IMR-90 (cell line): ENCODE measurements at regions not wholly inside any gene's neighbourhood (a gene's known extent, or its start where the extent isn't known, plus 50 kb on each side); places are given as distances from the start of the nearest gene placed in this dataset.

ENCODE experiments used
- ATAC-seq: fragments of 200-7000 bp; cut with Tn5 transposase; 2 replicates; pipeline ENCODE4 v1.9.1; 2020; ENCODE audit warnings: low read depth, mild to moderate bottlenecking, moderate library complexity
- BruUV-seq: library from RNA; stranded (reverse); fragments of 400-500 nt; replicated peaks from 2 replicates; lab custom pipeline; 2021; lab: Mats Ljungman, UMichigan
- CTCF ChIA-PET: fragments of 300-600 bp; formaldehyde crosslinking; extraction: SDS; loops from one replicate; lab custom pipeline; 2021; ENCODE audit warnings: antibody characterized with exemption; lab: Yijun Ruan, JAX
- POLR2A ChIA-PET: fragments of 300-600 bp; sonication (Branson Sonifier 250); formaldehyde crosslinking; loops from one replicate; lab custom pipeline; 2022; ENCODE audit warnings: antibody characterized with exemption; ENCODE audit not compliant: unreplicated experiment; lab: Charles Lee
- DNase-seq: peaks from one replicate; pipeline ENCODE4 v3.0.0; 2013
- H2AFZ ChIP-seq: replicated peaks from 2 replicates; pipeline ENCODE3; 2013; ENCODE audit warnings: low read length, mild to moderate bottlenecking; ENCODE audit not compliant: poor library complexity
- H2AK5ac ChIP-seq: 2 replicates; pipeline ENCODE4 v1.6.1; 2013; ENCODE audit warnings: low read depth, low read length, inconsistent platforms
- H2AK9ac ChIP-seq: replicated peaks from 2 replicates; pipeline ENCODE3; 2013; ENCODE audit warnings: mild to moderate bottlenecking, low read depth, low read length, moderate library complexity; ENCODE audit not compliant: poor library complexity
- H2BK120ac ChIP-seq: 2 replicates; pipeline ENCODE4 v1.6.1; 2013; ENCODE audit warnings: low read depth, low read length, inconsistent platforms
- H2BK15ac ChIP-seq: 3 replicates; pipeline ENCODE4 v1.6.1; 2013; ENCODE audit warnings: low read depth, low read length, inconsistent platforms
- H2BK20ac ChIP-seq: 2 replicates; pipeline ENCODE4 v1.6.1; 2013; ENCODE audit warnings: low read depth, mild to moderate bottlenecking, inconsistent platforms, low read length, moderate library complexity
- H2BK5ac ChIP-seq: 2 replicates; pipeline ENCODE4 v1.6.1; 2013; ENCODE audit warnings: mild to moderate bottlenecking, low read depth, low read length, inconsistent platforms; ENCODE audit not compliant: poor library complexity, severe bottlenecking
- H3K14ac ChIP-seq: replicated peaks from 2 replicates; pipeline ENCODE4 v1.6.1; 2013; ENCODE audit warnings: low read depth, low read length, inconsistent platforms
- H3K18ac ChIP-seq: 2 replicates; pipeline ENCODE4 v1.6.1; 2013; ENCODE audit warnings: low read depth, low read length, control low read depth
- H3K23ac ChIP-seq: 2 replicates; pipeline ENCODE4 v1.6.1; 2013; ENCODE audit warnings: low read depth, low read length, inconsistent platforms
- H3K27ac ChIP-seq: 2 replicates; pipeline ENCODE4 v1.5.1; 2013; ENCODE audit warnings: mild to moderate bottlenecking, control low read depth, low read length; ENCODE audit not compliant: insufficient read depth
- H3K27me3 ChIP-seq: 2 replicates; pipeline ENCODE4 v1.6.1; 2013; ENCODE audit warnings: low read length; ENCODE audit not compliant: control insufficient read depth, insufficient read depth
- H3K36me3 ChIP-seq: 2 replicates; pipeline ENCODE4 v1.6.1; 2013; ENCODE audit warnings: low read length, mixed read lengths; ENCODE audit not compliant: control insufficient read depth, insufficient read depth
- H3K4ac ChIP-seq: 2 replicates; pipeline ENCODE4 v1.6.1; 2013; ENCODE audit warnings: low read depth, low read length, inconsistent platforms
- H3K4me1 ChIP-seq: 2 replicates; pipeline ENCODE4 v1.6.1; 2013; ENCODE audit warnings: low read length, mixed read lengths; ENCODE audit not compliant: control insufficient read depth, insufficient read depth
- H3K4me2 ChIP-seq: 2 replicates; pipeline ENCODE4 v1.6.1; 2013; ENCODE audit warnings: low read depth, mild to moderate bottlenecking, control low read depth, low read length, moderate library complexity
- H3K4me3 ChIP-seq: 2 replicates; pipeline ENCODE4 v1.5.1; 2013; ENCODE audit warnings: low read depth, mild to moderate bottlenecking, control low read depth, low read length, moderate library complexity; ENCODE audit not compliant: insufficient read depth
- H3K56ac ChIP-seq: 2 replicates; pipeline ENCODE4 v1.6.1; 2013; ENCODE audit warnings: low read length, inconsistent platforms; ENCODE audit not compliant: insufficient read depth; ENCODE audit errors: extremely low read depth
- H3K79me1 ChIP-seq, 2 experiments: 2 replicates each; pipeline ENCODE4 v1.6.1; 2013; ENCODE audit warnings: low read length in 2 of 2, inconsistent platforms in 1 of 2, low read depth in 1 of 2
- H3K9ac ChIP-seq: 2 replicates; pipeline ENCODE4 v1.6.1; 2013; ENCODE audit warnings: low read depth, low read length, control low read depth
- H3K9me1 ChIP-seq: 2 replicates; pipeline ENCODE4 v1.6.1; 2013; ENCODE audit warnings: low read length, inconsistent platforms; ENCODE audit not compliant: insufficient read depth
- H3K9me3 ChIP-seq: 2 replicates; pipeline ENCODE4 v1.6.1; 2013; ENCODE audit warnings: low read length; ENCODE audit not compliant: control insufficient read depth, insufficient read depth
- H4K20me1 ChIP-seq: 2 replicates; pipeline ENCODE4 v1.6.1; 2013; ENCODE audit warnings: low read length, inconsistent platforms; ENCODE audit not compliant: insufficient read depth
- H4K5ac ChIP-seq: 2 replicates; pipeline ENCODE4 v1.6.1; 2013; ENCODE audit warnings: mild to moderate bottlenecking, low read depth, low read length, control low read depth
- H4K8ac ChIP-seq, 2 experiments: 2 replicates each; pipeline ENCODE4 v1.6.1; 2013; ENCODE audit warnings: low read depth in 2 of 2, low read length in 2 of 2, control low read depth in 1 of 2, inconsistent platforms in 1 of 2
- H4K91ac ChIP-seq: 2 replicates; pipeline ENCODE4 v1.6.1; 2013; ENCODE audit warnings: low read depth, low read length, inconsistent platforms; ENCODE audit not compliant: insufficient read depth
- BHLHE40 ChIP-seq: fragments of 150-350 bp; IDR thresholded peaks from 2 replicates; pipeline ENCODE4 v1.6.1; 2016; ENCODE audit warnings: mild to moderate bottlenecking, low read depth, low read length
- CEBPB ChIP-seq: IDR thresholded peaks from 2 replicates; pipeline ENCODE4 v1.6.1; 2012; ENCODE audit warnings: low read depth, low read length, improper control_type of control experiment
- CHD1 ChIP-seq: IDR thresholded peaks from 2 replicates; pipeline ENCODE4 v1.6.1; 2012; ENCODE audit warnings: low read depth, low read length, improper control_type of control experiment
- FOS ChIP-seq: fragments of 150-350 bp; IDR thresholded peaks from 2 replicates; pipeline ENCODE4 v1.6.1; 2016; ENCODE audit warnings: low read depth, low read length
- MAFK ChIP-seq: IDR thresholded peaks from 2 replicates; pipeline ENCODE4 v1.6.1; 2012; ENCODE audit warnings: low read depth, low read length, improper control_type of control experiment
- MAZ ChIP-seq: IDR thresholded peaks from 2 replicates; pipeline ENCODE4 v1.6.1; 2012; ENCODE audit warnings: low read depth, mild to moderate bottlenecking, low read length, improper control_type of control experiment, moderate library complexity, borderline replicate concordance
- POLR2A ChIP-seq: IDR thresholded peaks from 2 replicates; pipeline ENCODE4 v1.6.1; 2012; ENCODE audit warnings: mild to moderate bottlenecking, low read depth, low read length
- RCOR1 ChIP-seq: IDR thresholded peaks from 2 replicates; pipeline ENCODE4 v1.6.1; 2012; ENCODE audit warnings: mild to moderate bottlenecking, low read length, improper control_type of control experiment; ENCODE audit not compliant: insufficient replicate concordance
- RFX5 ChIP-seq: IDR thresholded peaks from 2 replicates; pipeline ENCODE4 v1.8.0; 2012; ENCODE audit warnings: low read depth, mild to moderate bottlenecking, low read length, moderate library complexity
- SMC3 ChIP-seq: fragments of 150-350 bp; IDR thresholded peaks from 2 replicates; pipeline ENCODE4 v1.6.1; 2016; ENCODE audit warnings: low read depth, mild to moderate bottlenecking, antibody characterized with exemption, low read length, moderate library complexity
- USF2 ChIP-seq: fragments of 150-350 bp; IDR thresholded peaks from 2 replicates; pipeline ENCODE4 v1.6.1; 2017; ENCODE audit warnings: mild to moderate bottlenecking, antibody characterized with exemption, low read length, low read depth
- WGBS, 2 experiments: methylation state at CpG; one replicate each; pipeline versions ENCODE4 v1.1.5 to v1.1.7; 2013; ENCODE audit warnings: missing lambda C conversion rate in 2 of 2; ENCODE audit not compliant: insufficient read length in 1 of 2; ENCODE audit errors: extremely low coverage in 2 of 2; 5-methylcytosine and 5-hydroxymethylcytosine counted together
- dilution Hi-C: fragments of 300-500 bp; cut with HindIII; formaldehyde crosslinking; loops from one replicate; pipeline ENCODE4 v1.14.3; 2018; ENCODE audit warnings: low sequenced_read_pairs; ENCODE audit not compliant: unreplicated experiment
- in situ Hi-C: fragments of 300-500 bp; cut with MboI; formaldehyde crosslinking; loops from 3 replicates; pipeline ENCODE4 v1.14.3; 2019; ENCODE audit warnings: low sequenced_read_pairs, inconsistent platforms, mixed read lengths
- intact Hi-C: fragments of 100-400 bp; cut with micrococcal nuclease; formaldehyde crosslinking; loops from 2 replicates; pipeline ENCODE4 v1.10.0; 2022
- TF ChIP-seq, protein P1 (sequence below): conservative IDR thresholded peaks from 2 replicates; pipeline ENCODE4 v1.5.1; 2012; ENCODE audit warnings: mild to moderate bottlenecking, low read depth, low read length, improper control_type of control experiment

DNA sequence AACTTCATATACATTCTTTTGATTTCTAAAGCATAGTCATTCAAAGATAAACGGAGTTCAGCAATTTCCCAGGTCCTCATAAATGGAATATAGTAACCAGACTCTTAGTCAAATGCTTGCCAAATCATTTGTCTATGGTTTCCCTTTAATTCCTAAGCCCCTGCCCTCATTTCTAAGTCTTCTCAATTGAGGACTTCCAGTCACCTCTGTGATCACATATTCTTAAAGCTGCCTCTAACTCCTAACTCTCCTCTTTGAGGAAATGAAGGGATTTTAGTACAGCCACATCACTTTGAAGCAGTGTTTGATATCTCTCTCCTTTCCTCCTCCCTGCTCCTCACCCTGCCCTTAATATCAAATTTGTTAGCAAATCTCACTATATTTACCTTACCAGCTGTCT, 58.7 kb downstream of the PLEKHG1 start:
- no peak overlapping the region for H3K23ac ChIP-seq
- dilution Hi-C loops, result no loop called here
- no peak overlapping the region for H2AFZ ChIP-seq
- ATAC-seq, result no peak
- H3K9ac ChIP-seq, result no peak overlapping the region
- H3K79me1 ChIP-seq, result no peaks in the 10 kb centered on the region
- TF ChIP-seq, protein P1, sequence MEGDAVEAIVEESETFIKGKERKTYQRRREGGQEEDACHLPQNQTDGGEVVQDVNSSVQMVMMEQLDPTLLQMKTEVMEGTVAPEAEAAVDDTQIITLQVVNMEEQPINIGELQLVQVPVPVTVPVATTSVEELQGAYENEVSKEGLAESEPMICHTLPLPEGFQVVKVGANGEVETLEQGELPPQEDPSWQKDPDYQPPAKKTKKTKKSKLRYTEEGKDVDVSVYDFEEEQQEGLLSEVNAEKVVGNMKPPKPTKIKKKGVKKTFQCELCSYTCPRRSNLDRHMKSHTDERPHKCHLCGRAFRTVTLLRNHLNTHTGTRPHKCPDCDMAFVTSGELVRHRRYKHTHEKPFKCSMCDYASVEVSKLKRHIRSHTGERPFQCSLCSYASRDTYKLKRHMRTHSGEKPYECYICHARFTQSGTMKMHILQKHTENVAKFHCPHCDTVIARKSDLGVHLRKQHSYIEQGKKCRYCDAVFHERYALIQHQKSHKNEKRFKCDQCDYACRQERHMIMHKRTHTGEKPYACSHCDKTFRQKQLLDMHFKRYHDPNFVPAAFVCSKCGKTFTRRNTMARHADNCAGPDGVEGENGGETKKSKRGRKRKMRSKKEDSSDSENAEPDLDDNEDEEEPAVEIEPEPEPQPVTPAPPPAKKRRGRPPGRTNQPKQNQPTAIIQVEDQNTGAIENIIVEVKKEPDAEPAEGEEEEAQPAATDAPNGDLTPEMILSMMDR, result no peak
- TF ChIP-seq FOS (no peak), CEBPB (no peak), SMC3 (no peak), BHLHE40 (no peak), RFX5 (no peak), POLR2A (no peak), CHD1 (no peak), MAFK (no peak), RCOR1 (no peak), USF2 (no peak), MAZ (no peak)
- H4K91ac ChIP-seq, result no peak overlapping the region
- no peaks in the 10 kb centered on the region for H3K4me1 ChIP-seq
- whole genome bisulfite sequencing, 2 experiments, result no CpG with 5 or more reads among the region's 1 CpG
- no peak overlapping the region for H2BK20ac ChIP-seq
- in situ Hi-C loops, result no loop called here
- intact Hi-C loops, result no loop called here
- H3K14ac ChIP-seq, result no peak overlapping the region
- BruUV-seq, result no TSS peak
- H2BK15ac ChIP-seq, result no peak overlapping the region
- no peak overlapping the region for H2BK5ac ChIP-seq
- H3K9me1 ChIP-seq, result no peaks in the 10 kb centered on the region
- no peak for DNase-seq
- H2AK5ac ChIP-seq, result no peak overlapping the region
- CTCF ChIA-PET, result no interaction called here
- H3K27me3 ChIP-seq, result no peaks in the 10 kb centered on the region
- H3K4ac ChIP-seq, result no peak overlapping the region
- H2BK120ac ChIP-seq, result no peak overlapping the region
- H4K5ac ChIP-seq, result no peak overlapping the region
- H3K4me2 ChIP-seq, result no peak overlapping the region
- no peak overlapping the region for H3K27ac ChIP-seq
- H3K4me3 ChIP-seq, result no peak overlapping the region
- H3K9me3 ChIP-seq, result no peaks in the 10 kb centered on the region
- H3K56ac ChIP-seq, result no peak overlapping the region
- no peak overlapping the region for H4K8ac ChIP-seq
- no peaks in the 10 kb centered on the region for H4K20me1 ChIP-seq
- H3K18ac ChIP-seq, result no peak overlapping the region
- H3K36me3 ChIP-seq, result no peaks in the 10 kb centered on the region
- no peak overlapping the region for H2AK9ac ChIP-seq
- POLR2A ChIA-PET, result no interaction called here
